IPS DF 4.7 (cell line): ENCODE measurements at regions not wholly inside any gene's neighbourhood (a gene's known extent, or its start where the extent isn't known, plus 50 kb on each side); places are given as distances from the start of the nearest gene placed in this dataset.

Experiments
- DNase-seq: peaks from one replicate; pipeline ENCODE4 v3.0.0-alpha.2; 2013; ENCODE audit warnings: low spot score; ENCODE audit errors: extremely low read depth

GRCh38 chr3:117545484-117545883 lies 835.9 kb downstream of the TUSC7 start:
- no peak for DNase-seq

- DNase-seq = no peak
Observed at GRCh38 chr3:117547956-117548550, 838.5 kb downstream of the TUSC7 start.

DNA sequence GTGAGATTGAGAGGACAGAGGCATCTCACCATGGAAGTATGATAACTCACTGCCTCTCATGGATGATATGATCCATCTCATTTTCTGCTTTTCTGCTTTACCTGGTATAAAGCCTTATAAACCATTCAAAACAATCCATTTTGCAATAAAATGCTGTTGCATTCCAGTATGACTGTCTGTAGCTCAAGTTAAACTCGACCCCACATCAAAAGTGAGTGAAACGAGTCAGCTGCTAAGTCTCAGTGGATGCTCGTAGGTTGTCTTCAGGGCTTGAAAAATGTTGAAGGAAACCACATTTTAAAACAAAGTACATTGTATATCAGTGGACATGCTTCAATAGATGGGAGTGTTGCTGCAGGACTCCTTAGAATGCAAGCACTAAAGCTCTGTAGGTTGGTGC lies 839.0 kb downstream of the TUSC7 start:
- DNase-seq = no peak

DNA sequence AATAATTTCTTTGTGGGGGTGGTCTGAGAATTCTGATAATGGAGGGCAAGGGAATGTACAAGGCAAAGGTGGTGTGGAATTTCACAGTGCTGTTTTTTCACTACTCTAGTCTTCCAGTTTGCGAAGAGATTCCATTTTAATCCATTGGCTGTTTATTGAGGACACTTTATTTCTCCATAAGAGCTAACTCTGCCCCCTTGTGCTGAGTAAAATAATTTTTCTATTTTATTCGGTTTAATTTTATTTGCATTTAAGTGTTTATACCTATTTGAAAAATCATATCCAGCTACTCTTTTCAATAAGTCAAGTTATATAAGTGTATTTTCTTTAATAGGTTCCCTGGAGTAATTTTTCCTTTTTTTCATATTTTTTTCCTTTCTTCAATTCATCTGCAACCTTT lies 840.1 kb downstream of the TUSC7 start:
- no peak for DNase-seq

DNA sequence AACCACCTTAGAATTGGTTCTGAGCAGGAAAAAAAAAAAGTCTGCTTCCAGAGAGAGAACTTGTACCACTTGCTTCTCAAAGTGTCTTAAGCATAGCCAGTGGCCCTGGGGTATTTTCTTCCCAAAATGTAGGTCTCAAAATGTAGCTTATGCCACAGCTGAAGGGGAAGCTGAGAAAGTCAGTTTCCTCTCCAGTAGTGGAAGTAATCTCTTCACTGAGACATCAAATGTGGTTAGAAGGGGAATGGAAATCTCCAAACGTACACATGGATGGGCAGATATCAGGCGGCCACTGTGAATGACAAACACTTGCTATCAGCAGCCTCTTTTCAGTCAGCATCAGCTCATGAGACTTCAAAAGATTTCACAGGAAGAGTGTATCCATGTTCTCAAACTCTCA lies 841.2 kb downstream of the TUSC7 start:
- DNase-seq = no peak

- no peak for DNase-seq
Observed at GRCh38 chr3:117553461-117553860, 843.9 kb downstream of the TUSC7 start.

- no peak for DNase-seq
Observed at GRCh38 chr3:117556646-117557407, 847.2 kb downstream of the TUSC7 start.

- DNase-seq = no peak
Observed at GRCh38 chr3:117557464-117558090, 848.0 kb downstream of the TUSC7 start.

DNA sequence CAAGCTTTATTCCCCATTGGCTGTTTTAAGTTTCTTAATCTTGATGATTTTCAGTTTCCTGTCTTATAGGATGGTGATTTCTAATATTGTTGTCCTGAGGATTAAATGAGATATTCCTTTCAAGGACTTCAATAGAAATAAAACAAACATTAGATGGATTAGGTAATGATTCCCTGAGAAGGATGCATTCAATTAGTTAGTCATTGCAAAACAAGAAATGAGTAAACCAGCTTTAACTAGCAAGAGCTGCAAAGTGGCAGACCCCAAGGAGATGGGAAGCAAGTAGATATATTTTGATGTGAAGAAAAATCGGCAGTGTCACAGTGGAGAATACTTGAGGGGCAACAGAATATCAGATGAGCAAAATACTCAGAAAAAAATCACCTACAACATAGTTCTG lies 849.1 kb downstream of the TUSC7 start:
- DNase-seq = no peak

DNA sequence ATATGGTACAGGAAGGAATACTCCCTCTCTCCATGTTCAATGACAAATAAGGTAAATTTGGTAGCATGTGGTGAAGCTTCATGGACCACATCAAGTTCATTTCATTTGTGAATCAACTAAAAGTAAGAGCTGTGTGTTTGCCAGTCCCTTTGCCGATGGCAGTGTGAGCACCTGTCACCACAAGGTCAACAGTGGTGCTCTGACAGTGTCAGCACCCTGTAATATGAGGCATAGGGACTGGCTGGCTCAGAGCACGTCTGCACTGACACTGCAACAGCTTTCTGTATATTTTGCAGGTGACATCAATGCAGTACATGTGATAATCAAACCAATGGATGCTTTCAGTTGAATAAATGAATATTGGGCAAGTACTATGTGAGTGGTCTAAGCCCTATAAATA lies 852.4 kb downstream of the TUSC7 start:
- no peak for DNase-seq

DNA sequence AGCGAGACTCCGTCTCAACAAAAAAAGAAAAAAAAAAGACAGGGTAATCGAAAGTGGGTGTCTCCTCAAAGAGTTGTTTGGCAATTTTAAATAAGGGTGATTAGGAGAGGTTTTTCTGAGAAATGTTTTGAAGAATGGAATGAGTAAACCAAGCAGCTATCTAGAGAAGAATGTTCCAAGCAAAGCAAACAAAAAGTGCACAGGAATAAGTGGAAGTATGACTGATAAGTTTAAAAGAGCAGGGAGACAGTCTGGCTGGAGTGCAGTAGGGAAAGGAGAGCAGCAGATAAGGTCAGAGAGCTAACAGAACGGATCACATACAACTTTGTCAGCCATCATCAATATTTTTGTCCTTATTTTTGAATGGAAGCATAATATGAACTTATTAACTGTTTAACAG lies 853.5 kb downstream of the TUSC7 start:
- no peak for DNase-seq

DNA sequence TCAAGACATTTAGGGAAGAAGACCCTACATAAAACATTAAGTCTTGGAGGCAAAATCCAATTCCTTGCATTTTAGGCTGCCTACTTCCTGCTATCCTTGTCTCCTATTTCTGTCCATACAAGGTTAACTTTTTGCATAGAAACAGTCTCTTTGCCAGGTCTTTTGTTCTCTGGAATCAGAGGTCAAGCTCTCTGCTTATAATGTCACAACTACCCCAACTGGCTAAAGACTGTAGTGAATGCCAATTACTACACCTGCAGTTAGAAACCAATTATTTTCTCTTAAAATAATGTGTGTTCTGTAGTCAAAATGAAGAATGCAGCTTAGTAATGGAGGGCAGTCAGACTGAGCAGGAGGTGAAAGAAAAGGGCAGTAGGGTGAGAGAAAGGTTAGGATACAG lies 856.2 kb downstream of the TUSC7 start:
- no peak for DNase-seq

- no peak for DNase-seq
Observed at GRCh38 chr3:117566926-117567325, 857.3 kb downstream of the TUSC7 start.

DNA sequence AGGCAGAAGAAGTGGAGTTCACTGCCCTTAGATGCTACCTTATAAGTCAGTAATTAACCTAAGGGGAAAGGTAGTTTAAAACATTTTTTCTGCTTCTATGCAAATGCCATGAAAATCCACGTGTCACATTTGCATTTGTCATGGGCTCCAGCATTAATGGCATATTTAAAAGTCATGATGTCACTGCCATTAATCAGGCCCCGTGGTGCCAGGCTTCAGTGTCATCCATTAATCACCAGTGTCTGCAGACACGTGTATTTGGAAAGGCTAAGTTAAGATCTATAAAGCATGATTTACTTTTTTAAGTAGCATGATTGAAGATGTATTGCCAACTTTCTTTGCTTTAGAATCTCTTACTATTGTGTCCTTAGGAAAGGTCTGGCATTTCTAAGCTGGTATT lies 857.8 kb downstream of the TUSC7 start:
- no peak for DNase-seq

DNA sequence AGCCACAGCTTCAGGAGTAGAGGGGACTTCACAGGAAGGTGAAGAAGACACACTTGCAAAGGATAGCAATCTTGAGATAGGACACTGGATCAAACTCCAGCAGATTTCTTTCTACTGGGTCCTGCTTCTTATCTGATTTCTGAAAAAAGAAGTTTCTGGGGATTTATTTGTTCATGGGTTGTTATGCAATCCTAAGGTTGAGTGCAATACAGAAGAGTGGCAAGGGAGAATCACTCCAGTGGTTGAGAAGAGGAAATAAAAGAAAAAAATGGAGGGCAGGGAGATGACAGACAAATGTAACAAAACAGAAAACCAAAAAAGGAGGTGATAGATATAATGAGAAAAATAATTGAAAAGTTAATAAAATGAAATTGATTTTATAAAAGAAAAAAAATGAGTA lies 858.3 kb downstream of the TUSC7 start:
- no peak for DNase-seq

GRCh38 chr3:117572786-117573185 lies 863.2 kb downstream of the TUSC7 start:
- DNase-seq = no peak

DNA sequence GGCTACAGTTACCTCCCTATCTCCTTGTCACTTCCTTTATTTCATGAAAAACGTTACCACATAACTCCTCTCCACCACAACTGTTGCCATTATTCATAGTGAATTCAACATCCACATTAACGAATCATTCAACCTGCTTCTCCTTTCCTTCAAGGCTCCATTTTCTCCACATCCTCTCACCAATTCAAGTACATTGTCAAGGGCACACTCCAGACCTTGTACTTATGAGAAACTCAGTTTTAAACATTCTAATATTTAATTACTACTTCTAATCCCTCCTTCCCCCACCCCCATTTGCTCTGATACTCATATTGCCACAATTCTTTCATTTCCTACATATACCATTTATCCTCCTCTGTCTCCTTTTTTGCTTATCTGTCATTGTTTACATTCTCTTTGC lies 871.2 kb downstream of the TUSC7 start:
- no peak for DNase-seq

DNA sequence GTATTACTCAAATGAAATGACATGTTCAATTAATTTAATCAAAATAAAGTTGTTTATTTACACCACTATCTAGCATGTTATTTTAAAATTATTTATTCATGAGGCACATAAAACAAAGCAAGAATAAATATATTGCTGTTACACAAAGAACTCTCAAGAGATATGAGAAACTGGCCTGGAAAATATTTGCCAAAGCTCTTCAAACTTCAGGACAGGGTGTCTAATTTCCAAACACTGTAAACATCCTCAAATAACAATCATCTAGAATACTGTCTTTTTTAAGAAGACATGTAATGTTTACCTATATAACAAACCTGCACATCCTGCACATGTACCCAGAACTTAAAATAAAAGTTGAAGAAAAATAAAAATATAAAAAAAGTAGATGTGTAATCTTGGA lies 876.6 kb downstream of the TUSC7 start:
- no peak for DNase-seq

DNA sequence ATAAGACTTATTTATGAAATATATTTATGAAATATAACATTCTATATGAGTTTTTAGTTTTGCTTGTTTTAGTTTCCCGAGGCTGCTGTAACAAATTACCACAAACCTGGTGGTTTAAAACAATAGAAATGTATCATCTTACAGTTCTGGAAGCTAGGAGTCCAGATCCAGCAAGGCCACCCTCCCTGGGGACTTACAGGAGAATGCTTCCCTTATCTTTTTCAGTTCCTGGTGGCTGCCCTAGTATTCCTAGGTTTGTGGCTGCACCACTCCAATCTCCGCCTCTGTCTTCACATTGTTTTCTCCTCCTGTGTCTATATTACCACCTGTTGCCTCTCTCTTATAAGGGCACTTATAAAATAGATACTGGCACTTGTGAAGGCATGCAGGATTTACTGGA lies 877.8 kb downstream of the TUSC7 start:
- no peak for DNase-seq

DNA sequence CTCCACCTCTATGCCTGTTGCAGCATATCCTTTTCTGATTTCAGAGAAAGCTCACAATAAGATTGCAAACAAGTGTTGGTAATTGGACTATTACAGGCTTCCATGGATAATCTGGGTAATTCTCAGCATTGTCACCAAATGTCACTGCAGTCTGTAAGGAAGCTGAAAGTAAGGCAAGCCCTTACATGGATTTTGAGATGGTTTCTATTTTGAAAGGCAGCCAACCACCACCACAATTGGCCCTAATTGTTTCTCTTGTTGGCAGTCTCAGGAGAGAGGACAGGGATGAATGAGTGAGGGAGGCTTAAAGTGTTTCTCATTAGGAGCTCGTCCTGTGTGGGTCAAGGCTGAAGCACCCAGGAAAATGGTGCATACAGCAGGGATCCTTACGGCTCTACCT lies 879.9 kb downstream of the TUSC7 start:
- no peak for DNase-seq

DNA sequence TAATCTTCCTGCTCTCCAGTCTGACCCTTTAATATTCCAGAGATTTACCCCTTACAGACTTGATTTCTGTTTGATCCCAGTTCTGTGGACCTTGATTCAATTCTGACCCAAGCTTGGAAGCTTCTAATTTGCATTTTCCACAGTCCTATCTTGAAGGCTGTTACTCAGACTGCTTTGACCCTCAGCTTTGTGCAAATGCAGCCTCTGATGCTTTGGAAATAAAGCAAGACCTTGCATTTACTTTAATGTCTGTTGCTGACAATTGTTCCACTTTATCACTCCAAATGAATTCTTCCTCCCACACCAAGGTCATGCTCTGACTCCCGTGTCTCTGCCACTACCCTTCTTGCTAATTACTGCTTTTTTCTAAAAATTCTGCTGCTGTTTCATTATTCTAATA lies 886.0 kb downstream of the TUSC7 start:
- no peak for DNase-seq

- no peak for DNase-seq
Observed at GRCh38 chr3:117596503-117596902, 886.9 kb downstream of the TUSC7 start.

DNA sequence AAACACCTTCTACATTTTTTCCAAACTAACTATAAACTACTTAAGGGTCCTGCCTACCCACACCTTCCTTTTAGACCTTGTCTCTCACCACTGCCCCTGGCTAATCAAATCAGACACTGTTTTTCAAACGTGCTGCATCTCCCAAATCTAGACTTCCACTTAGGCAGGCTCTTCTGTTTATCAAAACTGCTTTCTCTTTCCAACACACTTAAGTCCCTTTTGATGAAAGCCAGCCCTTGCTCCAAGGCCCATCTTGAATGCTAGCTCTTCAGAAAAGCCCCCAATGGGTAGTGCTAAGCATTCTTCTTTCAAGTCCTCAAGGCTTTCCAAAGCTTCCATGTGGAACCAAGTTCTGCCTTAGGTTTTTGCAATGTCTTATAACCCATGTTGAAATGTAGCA lies 888.3 kb downstream of the TUSC7 start:
- no peak for DNase-seq
